ENCODE measurements at regions not wholly inside any gene's neighbourhood (a gene's known extent, or its start where the extent isn't known, plus 50 kb on each side); places are given as distances from the start of the nearest gene placed in this dataset.

- H3K4me3 Mint-ChIP-seq, result no peak overlapping the region
- no peaks in the 10 kb centered on the region for H3K4me1 Mint-ChIP-seq (ENCODE audit: low read depth)
- DNase-seq (ENCODE audit: low spot score), result no peak
- H3K9me3 Mint-ChIP-seq, result no peaks in the 10 kb centered on the region
- H3K27me3 Mint-ChIP-seq (ENCODE audit: insufficient read depth), result peaks cover 9% of the 10 kb centered on the region
- H3K27ac Mint-ChIP-seq, result no peak overlapping the region
- intact Hi-C loops (cut with micrococcal nuclease), result no loop called here
- H3K36me3 Mint-ChIP-seq (ENCODE audit: low read depth), result no peaks in the 10 kb centered on the region
Observed at GRCh38 chr10:78806681-78807221, 262.0 kb upstream of the ZMIZ1 start.

- Mint-ChIP-seq H3K36me3 (ENCODE audit: low read depth) (no peaks in the 10 kb centered on the region), H3K4me1 (ENCODE audit: low read depth) (no peaks in the 10 kb centered on the region), H3K27me3 (ENCODE audit: insufficient read depth) (peaks cover 9% of the 10 kb centered on the region), H3K4me3 (no peak overlapping the region), H3K27ac (no peak overlapping the region), H3K9me3 (no peaks in the 10 kb centered on the region)
- intact Hi-C loops (cut with micrococcal nuclease), result no loop called here
- DNase-seq (ENCODE audit: low spot score), result no peak
Observed at GRCh38 chr10:78807504-78808203, 261.1 kb upstream of the ZMIZ1 start.

- Mint-ChIP-seq H3K27me3 (ENCODE audit: insufficient read depth) (peaks cover 10% of the 10 kb centered on the region), H3K4me3 (no peak overlapping the region), H3K9me3 (no peaks in the 10 kb centered on the region), H3K27ac (no peak overlapping the region), H3K4me1 (ENCODE audit: low read depth) (no peaks in the 10 kb centered on the region), H3K36me3 (ENCODE audit: low read depth) (no peaks in the 10 kb centered on the region)
- intact Hi-C loops (cut with micrococcal nuclease), result no loop called here
- no peak for DNase-seq (ENCODE audit: low spot score)
Observed at GRCh38 chr10:78808286-78808685, 260.5 kb upstream of the ZMIZ1 start.

- Mint-ChIP-seq H3K4me3 (no peak overlapping the region), H3K9me3 (no peaks in the 10 kb centered on the region), H3K27me3 (ENCODE audit: insufficient read depth) (peaks cover 14% of the 10 kb centered on the region), H3K27ac (no peak overlapping the region), H3K4me1 (ENCODE audit: low read depth) (no peaks in the 10 kb centered on the region), H3K36me3 (ENCODE audit: low read depth) (no peaks in the 10 kb centered on the region)
- intact Hi-C loops (cut with micrococcal nuclease), result no loop called here
- DNase-seq (ENCODE audit: low spot score), result no peak
Observed at GRCh38 chr10:78808736-78809367, 259.9 kb upstream of the ZMIZ1 start.

- intact Hi-C loops (cut with micrococcal nuclease), result no loop called here
- no peak overlapping the region for H3K27ac Mint-ChIP-seq
- H3K4me1 Mint-ChIP-seq (ENCODE audit: low read depth), result no peaks in the 10 kb centered on the region
- H3K4me3 Mint-ChIP-seq, result no peak overlapping the region
- H3K36me3 Mint-ChIP-seq (ENCODE audit: low read depth), result no peaks in the 10 kb centered on the region
- DNase-seq (ENCODE audit: low spot score), result no peak
- no peaks in the 10 kb centered on the region for H3K9me3 Mint-ChIP-seq
- H3K27me3 Mint-ChIP-seq (ENCODE audit: insufficient read depth), result peaks cover 17% of the 10 kb centered on the region
Observed at GRCh38 chr10:78811174-78811573, 257.6 kb upstream of the ZMIZ1 start.

GRCh38 chr10:78812571-78813318, 256.0 kb upstream of the ZMIZ1 start:
- DNase-seq (ENCODE audit: low spot score), result no peak
- H3K4me1 Mint-ChIP-seq (ENCODE audit: low read depth), result no peaks in the 10 kb centered on the region
- H3K27ac Mint-ChIP-seq, result no peak overlapping the region
- H3K36me3 Mint-ChIP-seq (ENCODE audit: low read depth), result no peaks in the 10 kb centered on the region
- H3K27me3 Mint-ChIP-seq (ENCODE audit: insufficient read depth), result peaks cover 16% of the 10 kb centered on the region
- H3K9me3 Mint-ChIP-seq, result no peaks in the 10 kb centered on the region
- H3K4me3 Mint-ChIP-seq, result no peak overlapping the region
- intact Hi-C loops (cut with micrococcal nuclease), result no loop called here

GRCh38 chr10:78813526-78813925, 255.2 kb upstream of the ZMIZ1 start:
- DNase-seq (ENCODE audit: low spot score), result no peak
- intact Hi-C loops (cut with micrococcal nuclease), result no loop called here
- H3K4me3 Mint-ChIP-seq, result no peak overlapping the region
- H3K4me1 Mint-ChIP-seq (ENCODE audit: low read depth), result no peaks in the 10 kb centered on the region
- H3K27me3 Mint-ChIP-seq (ENCODE audit: insufficient read depth), result peaks cover 12% of the 10 kb centered on the region
- no peaks in the 10 kb centered on the region for H3K36me3 Mint-ChIP-seq (ENCODE audit: low read depth)
- no peaks in the 10 kb centered on the region for H3K9me3 Mint-ChIP-seq
- no peak overlapping the region for H3K27ac Mint-ChIP-seq

GRCh38 chr10:78813998-78814399, 254.8 kb upstream of the ZMIZ1 start:
- Mint-ChIP-seq H3K27ac (no peak overlapping the region), H3K4me3 (no peak overlapping the region), H3K36me3 (ENCODE audit: low read depth) (no peaks in the 10 kb centered on the region), H3K27me3 (ENCODE audit: insufficient read depth) (peaks cover 12% of the 10 kb centered on the region), H3K4me1 (ENCODE audit: low read depth) (no peaks in the 10 kb centered on the region), H3K9me3 (no peaks in the 10 kb centered on the region)
- intact Hi-C loops (cut with micrococcal nuclease), result no loop called here
- no peak for DNase-seq (ENCODE audit: low spot score)

GRCh38 chr10:78814407-78814806, 254.4 kb upstream of the ZMIZ1 start:
- no peaks in the 10 kb centered on the region for H3K4me1 Mint-ChIP-seq (ENCODE audit: low read depth)
- DNase-seq (ENCODE audit: low spot score), result no peak
- intact Hi-C loops (cut with micrococcal nuclease), result no loop called here
- no peak overlapping the region for H3K4me3 Mint-ChIP-seq
- no peaks in the 10 kb centered on the region for H3K9me3 Mint-ChIP-seq
- H3K36me3 Mint-ChIP-seq (ENCODE audit: low read depth), result no peaks in the 10 kb centered on the region
- H3K27me3 Mint-ChIP-seq (ENCODE audit: insufficient read depth), result peaks cover 12% of the 10 kb centered on the region
- no peak overlapping the region for H3K27ac Mint-ChIP-seq

- no peaks in the 10 kb centered on the region for H3K9me3 Mint-ChIP-seq
- H3K4me1 Mint-ChIP-seq (ENCODE audit: low read depth), result no peaks in the 10 kb centered on the region
- no peak overlapping the region for H3K4me3 Mint-ChIP-seq
- H3K36me3 Mint-ChIP-seq (ENCODE audit: low read depth), result no peaks in the 10 kb centered on the region
- no peak overlapping the region for H3K27ac Mint-ChIP-seq
- peaks cover 10% of the 10 kb centered on the region for H3K27me3 Mint-ChIP-seq (ENCODE audit: insufficient read depth)
- intact Hi-C loops (cut with micrococcal nuclease), result no loop called here
- DNase-seq (ENCODE audit: low spot score), result no peak
Observed at GRCh38 chr10:78815702-78816334, 252.9 kb upstream of the ZMIZ1 start.

- Mint-ChIP-seq H3K4me3 (no peak overlapping the region), H3K27me3 (ENCODE audit: insufficient read depth) (peaks cover 8% of the 10 kb centered on the region), H3K36me3 (ENCODE audit: low read depth) (no peaks in the 10 kb centered on the region), H3K4me1 (ENCODE audit: low read depth) (no peaks in the 10 kb centered on the region), H3K9me3 (no peaks in the 10 kb centered on the region), H3K27ac (no peak overlapping the region)
- DNase-seq (ENCODE audit: low spot score), result no peak
- intact Hi-C loops (cut with micrococcal nuclease), result no loop called here
Observed at GRCh38 chr10:78817361-78817760, 251.4 kb upstream of the ZMIZ1 start.

GRCh38 chr10:78817804-78818203, 251.0 kb upstream of the ZMIZ1 start:
- no peaks in the 10 kb centered on the region for H3K36me3 Mint-ChIP-seq (ENCODE audit: low read depth)
- H3K27me3 Mint-ChIP-seq (ENCODE audit: insufficient read depth), result peaks cover 8% of the 10 kb centered on the region
- no peaks in the 10 kb centered on the region for H3K4me1 Mint-ChIP-seq (ENCODE audit: low read depth)
- H3K9me3 Mint-ChIP-seq, result no peaks in the 10 kb centered on the region
- no peak for DNase-seq (ENCODE audit: low spot score)
- no peak overlapping the region for H3K4me3 Mint-ChIP-seq
- intact Hi-C loops (cut with micrococcal nuclease), result no loop called here
- no peak overlapping the region for H3K27ac Mint-ChIP-seq

Data from activated T-helper 1 cell treated with anti-CD3 and anti-CD28 coated beads, Interleukin-12 subunit alpha, Interleukin-12 subunit beta, Interleukin-2, Interleukin-4 antibody, amounts not matched to agents 30 ng/mL and 10 ng/mL and 1 ng/mL, durations not matched to agents 14 hours and 24 hours and 36 hours (primary cell).